OCI-LY1 (cell line): ENCODE measurements at regions not wholly inside any gene's neighbourhood (a gene's known extent, or its start where the extent isn't known, plus 50 kb on each side); places are given as distances from the start of the nearest gene placed in this dataset.

ENCODE experiments used
- H2AFZ ChIP-seq: fragments of 200-600 bp; sonication (generic), shearing (Covaris generic); 2 replicates; pipeline ENCODE4 v1.6.0; 2014; ENCODE audit warnings: antibody characterized with exemption, mild to moderate bottlenecking, low read length
- H3F3A ChIP-seq: fragments of 200-600 bp; sonication (generic), shearing (Covaris generic); 2 replicates; pipeline ENCODE4 v1.6.0; 2014; ENCODE audit warnings: mild to moderate bottlenecking, antibody characterized with exemption, low read length, moderate library complexity; ENCODE audit not compliant: insufficient read depth
- H3K27ac ChIP-seq: fragments of 200-600 bp; sonication (generic); 2 replicates; pipeline ENCODE4 v1.5.1; 2014; ENCODE audit warnings: low read length, mixed run types, mild to moderate bottlenecking, low read depth; ENCODE audit not compliant: poor library complexity, severe bottlenecking
- H3K27me3 ChIP-seq: fragments of 200-600 bp; sonication (generic); 2 replicates; pipeline ENCODE4 v1.6.0; 2014; ENCODE audit warnings: antibody characterized with exemption, mild to moderate bottlenecking, low read length, moderate library complexity; ENCODE audit not compliant: insufficient read depth
- H3K36me3 ChIP-seq: fragments of 200-600 bp; sonication (generic); 2 replicates; pipeline ENCODE4 v1.6.1; 2014; ENCODE audit warnings: mild to moderate bottlenecking, antibody characterized with exemption, low read length, moderate library complexity, mixed read lengths; ENCODE audit not compliant: insufficient read depth
- H3K4me1 ChIP-seq: fragments of 200-600 bp; sonication (generic); 2 replicates; pipeline ENCODE4 v1.5.1; 2014; ENCODE audit warnings: mild to moderate bottlenecking, low read length, moderate library complexity; ENCODE audit not compliant: insufficient read depth, severe bottlenecking
- H3K4me2 ChIP-seq: fragments of 200-600 bp; sonication (generic), shearing (Covaris generic); 2 replicates; pipeline ENCODE4 v1.6.1; 2014; ENCODE audit warnings: low read length
- H3K4me3 ChIP-seq: fragments of 200-600 bp; sonication (generic); 2 replicates; pipeline ENCODE4 v1.5.1; 2014; ENCODE audit warnings: low read length, low read depth, mild to moderate bottlenecking, mixed read lengths; ENCODE audit not compliant: poor library complexity, severe bottlenecking
- H3K79me2 ChIP-seq: fragments of 200-600 bp; shearing (Covaris generic); 2 replicates; pipeline ENCODE4 v1.6.1; 2016; ENCODE audit warnings: mixed run types, low read length, mixed read lengths; ENCODE audit not compliant: insufficient read depth
- H3K9ac ChIP-seq: fragments of 200-600 bp; sonication (generic), shearing (Covaris generic); 2 replicates; pipeline ENCODE4 v1.6.1; 2014; ENCODE audit warnings: mild to moderate bottlenecking, low read length, mixed read lengths
- H3K9me2 ChIP-seq: fragments of 200-600 bp; sonication (generic), shearing (Covaris generic); 2 replicates; pipeline ENCODE4 v1.6.1; 2014; ENCODE audit warnings: low read depth, mild to moderate bottlenecking, low read length, mixed read lengths
- H3K9me3 ChIP-seq: fragments of 200-600 bp; shearing (Covaris generic); 2 replicates; pipeline ENCODE4 v1.6.1; 2014; ENCODE audit warnings: low read length, mixed read lengths
- H4K20me1 ChIP-seq: fragments of 200-600 bp; sonication (generic), shearing (Covaris generic); 2 replicates; pipeline ENCODE4 v1.6.0; 2016; ENCODE audit warnings: mild to moderate bottlenecking, low read length; ENCODE audit not compliant: insufficient read depth
- EZH2 ChIP-seq: fragments of 200-600 bp; sonication (generic), shearing (Covaris generic); IDR thresholded peaks from 2 replicates; pipeline ENCODE4 v1.8.0; 2017; ENCODE audit warnings: borderline replicate concordance, mixed run types, mild to moderate bottlenecking, antibody characterized with exemption, low read length, moderate library complexity, mixed read lengths
- TF ChIP-seq, protein P1 (sequence below): fragments of 200-600 bp; sonication (generic), shearing (Covaris generic); IDR thresholded peaks from 2 replicates; pipeline ENCODE4 v1.5.1; 2017; ENCODE audit warnings: mild to moderate bottlenecking, antibody characterized with exemption, low read length, moderate library complexity, mixed read lengths

DNA sequence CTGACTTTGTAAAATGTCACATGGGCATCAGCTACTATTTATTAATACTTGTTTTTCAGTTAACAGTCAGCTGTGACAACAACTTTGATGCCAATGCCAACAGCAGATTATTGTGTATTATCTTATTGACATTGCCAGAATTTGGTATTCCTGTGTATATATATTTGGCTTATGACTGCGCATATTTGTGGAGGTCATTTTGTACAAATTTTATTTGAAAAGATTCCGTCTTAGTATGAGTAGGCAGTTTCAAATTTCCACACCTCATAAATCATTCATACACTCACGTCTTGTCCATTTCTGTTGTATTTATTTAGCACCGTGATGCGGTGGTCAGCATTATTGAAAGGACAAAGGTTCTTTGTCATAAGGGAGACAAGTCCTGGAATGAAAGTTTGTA is 558.2 kb upstream of the NDST4 start:
- Histone ChIP-seq H3K9ac (no peak overlapping the region), H3K27ac (no peak overlapping the region), H3K9me3 (no peaks in the 10 kb centered on the region), H2AFZ (no peak overlapping the region), H4K20me1 (no peaks in the 10 kb centered on the region), H3K4me2 (no peak overlapping the region), H3K79me2 (no peaks in the 10 kb centered on the region), H3K4me1 (no peaks in the 10 kb centered on the region), H3K4me3 (no peak overlapping the region), H3K9me2 (no peaks in the 10 kb centered on the region), H3K27me3 (no peaks in the 10 kb centered on the region), H3K36me3 (no peaks in the 10 kb centered on the region), H3F3A (no peaks in the 10 kb centered on the region)
- no peak for TF ChIP-seq EZH2
- TF ChIP-seq, protein P1, sequence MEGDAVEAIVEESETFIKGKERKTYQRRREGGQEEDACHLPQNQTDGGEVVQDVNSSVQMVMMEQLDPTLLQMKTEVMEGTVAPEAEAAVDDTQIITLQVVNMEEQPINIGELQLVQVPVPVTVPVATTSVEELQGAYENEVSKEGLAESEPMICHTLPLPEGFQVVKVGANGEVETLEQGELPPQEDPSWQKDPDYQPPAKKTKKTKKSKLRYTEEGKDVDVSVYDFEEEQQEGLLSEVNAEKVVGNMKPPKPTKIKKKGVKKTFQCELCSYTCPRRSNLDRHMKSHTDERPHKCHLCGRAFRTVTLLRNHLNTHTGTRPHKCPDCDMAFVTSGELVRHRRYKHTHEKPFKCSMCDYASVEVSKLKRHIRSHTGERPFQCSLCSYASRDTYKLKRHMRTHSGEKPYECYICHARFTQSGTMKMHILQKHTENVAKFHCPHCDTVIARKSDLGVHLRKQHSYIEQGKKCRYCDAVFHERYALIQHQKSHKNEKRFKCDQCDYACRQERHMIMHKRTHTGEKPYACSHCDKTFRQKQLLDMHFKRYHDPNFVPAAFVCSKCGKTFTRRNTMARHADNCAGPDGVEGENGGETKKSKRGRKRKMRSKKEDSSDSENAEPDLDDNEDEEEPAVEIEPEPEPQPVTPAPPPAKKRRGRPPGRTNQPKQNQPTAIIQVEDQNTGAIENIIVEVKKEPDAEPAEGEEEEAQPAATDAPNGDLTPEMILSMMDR: no peak

DNA sequence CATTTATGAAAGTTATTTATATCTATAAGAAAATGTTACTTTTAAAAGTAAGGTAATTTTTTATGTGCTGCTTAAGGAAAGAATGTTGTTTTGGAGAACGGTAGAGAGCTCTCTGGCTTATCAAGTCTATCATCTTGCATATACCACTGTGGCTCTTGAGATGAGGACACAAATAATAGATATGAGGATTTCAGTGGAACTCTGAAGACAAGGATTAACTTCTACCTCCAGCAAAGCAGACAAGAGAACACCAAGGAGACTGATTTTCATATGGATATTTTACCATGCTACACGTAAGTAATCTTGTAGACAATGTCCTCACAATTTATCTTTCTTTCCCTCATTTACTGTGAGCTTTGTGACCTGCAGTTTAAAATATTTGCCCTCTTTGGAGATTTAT is 557.5 kb upstream of the NDST4 start:
- Histone ChIP-seq H3K4me3 (no peak overlapping the region), H3K4me1 (no peaks in the 10 kb centered on the region), H3K79me2 (no peaks in the 10 kb centered on the region), H3K9me3 (no peaks in the 10 kb centered on the region), H3K27me3 (no peaks in the 10 kb centered on the region), H3K27ac (no peak overlapping the region), H3K36me3 (no peaks in the 10 kb centered on the region), H4K20me1 (no peaks in the 10 kb centered on the region), H3K4me2 (no peak overlapping the region), H3K9ac (no peak overlapping the region), H3K9me2 (no peaks in the 10 kb centered on the region), H2AFZ (no peak overlapping the region), H3F3A (no peaks in the 10 kb centered on the region)
- TF ChIP-seq EZH2: no peak
- TF ChIP-seq, protein P1: no peak

DNA sequence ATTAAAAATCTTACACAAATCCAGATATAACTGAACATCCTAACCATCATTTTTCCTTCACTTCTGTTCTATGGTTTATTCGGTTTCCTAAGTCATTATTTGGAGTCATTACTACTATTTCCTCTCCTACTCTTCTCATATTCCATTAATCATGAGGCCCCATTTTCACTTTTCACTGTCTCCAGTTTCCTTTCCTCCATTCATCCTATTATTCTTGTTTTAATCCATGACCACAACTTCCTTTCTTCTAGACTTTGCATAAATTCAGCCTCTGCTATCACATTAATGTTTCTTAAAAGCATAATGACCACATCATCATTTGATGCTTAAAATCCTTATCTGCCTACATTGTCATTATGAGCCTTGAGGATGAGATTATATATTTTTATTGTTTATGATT is 555.0 kb upstream of the NDST4 start:
- H3K9me2 ChIP-seq: no peaks in the 10 kb centered on the region
- no peaks in the 10 kb centered on the region for H3K9me3 ChIP-seq
- TF ChIP-seq EZH2: no peak
- no peaks in the 10 kb centered on the region for H3K4me1 ChIP-seq
- H3K27ac ChIP-seq: no peak overlapping the region
- H3K4me2 ChIP-seq: no peak overlapping the region
- no peaks in the 10 kb centered on the region for H4K20me1 ChIP-seq
- no peaks in the 10 kb centered on the region for H3F3A ChIP-seq
- no peak overlapping the region for H3K9ac ChIP-seq
- no peak overlapping the region for H2AFZ ChIP-seq
- H3K79me2 ChIP-seq: no peaks in the 10 kb centered on the region
- H3K36me3 ChIP-seq: no peaks in the 10 kb centered on the region
- H3K27me3 ChIP-seq: no peaks in the 10 kb centered on the region
- H3K4me3 ChIP-seq: no peak overlapping the region

DNA sequence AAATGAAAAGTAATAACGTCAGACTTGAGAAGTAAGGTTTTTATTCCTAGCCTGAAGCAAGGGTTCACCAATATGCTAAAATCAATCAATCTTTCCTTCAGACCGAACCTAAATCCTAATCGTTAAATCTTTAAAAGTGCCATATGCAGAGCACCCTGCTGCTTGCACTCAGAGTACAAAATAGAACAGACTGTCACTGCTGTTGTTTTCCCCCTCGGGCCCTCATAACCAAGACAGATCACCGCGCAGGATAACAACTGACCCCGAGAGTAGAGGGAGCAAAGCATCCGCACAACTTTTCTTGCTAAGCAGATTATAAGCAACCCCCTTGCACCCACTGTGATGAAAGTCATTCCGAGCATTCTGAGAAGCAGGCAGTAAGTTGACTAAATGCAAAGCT is 550.9 kb upstream of the NDST4 start:
- Histone ChIP-seq H2AFZ (no peak overlapping the region), H3K79me2 (no peaks in the 10 kb centered on the region)

More for the DNA sequence above, 550.9 kb upstream of the NDST4 start:
- no peaks in the 10 kb centered on the region for H3K27me3 ChIP-seq
- H3K27ac ChIP-seq: no peak overlapping the region
- H3K9me3 ChIP-seq: no peaks in the 10 kb centered on the region
- no peak overlapping the region for H3K9ac ChIP-seq
- H3K4me1 ChIP-seq: no peaks in the 10 kb centered on the region
- no peaks in the 10 kb centered on the region for H4K20me1 ChIP-seq
- no peak overlapping the region for H3K4me3 ChIP-seq
- no peak overlapping the region for H3K4me2 ChIP-seq
- no peaks in the 10 kb centered on the region for H3K9me2 ChIP-seq
- no peaks in the 10 kb centered on the region for H3K36me3 ChIP-seq
- no peaks in the 10 kb centered on the region for H3F3A ChIP-seq
- TF ChIP-seq, protein P1: no peak
- TF ChIP-seq EZH2: no peak
